GM18870 (cell line): ENCODE measurements at regions not wholly inside any gene's neighbourhood (a gene's known extent, or its start where the extent isn't known, plus 50 kb on each side); places are given as distances from the start of the nearest gene placed in this dataset.
"Not testable (repeated sequence)": the region's sequence is repeated elsewhere in the genome, so short reads cannot be mapped to it uniquely, and the experiment has no call there.

Experiments
- ATAC-seq: cut with Tn5 transposase; IDR thresholded peaks from one replicate; pipeline ENCODE4 v1.9.1; 2021; ENCODE audit warnings: moderate library complexity; ENCODE audit not compliant: unreplicated experiment

DNA sequence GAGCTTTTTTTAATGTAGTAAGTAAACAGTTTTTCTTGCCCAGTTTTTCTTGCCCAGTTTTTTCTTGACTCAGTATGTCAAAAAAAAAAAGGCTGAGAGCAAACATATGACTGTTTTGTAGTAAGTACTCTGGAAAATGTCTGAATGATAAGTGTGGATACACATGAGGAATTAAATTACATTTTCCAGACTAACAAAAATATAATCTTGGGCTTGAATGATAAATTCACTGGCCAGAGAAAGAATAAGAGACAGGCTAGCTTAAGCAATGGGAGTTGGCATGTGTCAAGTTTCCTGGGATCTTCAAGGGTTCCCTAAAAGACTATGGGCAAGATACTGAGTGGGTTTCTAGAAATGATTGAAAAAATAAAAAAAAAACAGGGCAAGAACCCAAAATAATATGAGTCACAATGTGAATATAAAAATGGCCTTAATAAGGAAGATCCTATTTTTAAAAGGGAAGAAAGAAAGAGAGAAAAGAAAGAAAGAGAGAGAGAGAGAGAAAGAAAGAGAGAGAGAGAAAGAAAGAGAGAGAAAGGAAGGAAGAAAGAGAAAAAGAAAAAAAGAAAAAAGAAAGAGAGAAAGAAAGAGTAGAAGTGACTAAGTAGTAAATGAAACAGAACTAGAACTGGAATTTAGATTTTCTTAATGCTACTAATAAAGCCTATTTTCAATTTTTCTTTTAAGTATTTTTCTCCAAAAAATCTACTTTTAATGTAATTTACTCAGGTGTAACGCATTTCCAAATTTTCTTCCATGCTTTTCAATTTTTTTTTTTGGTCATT is 60.2 kb downstream of the TFPI2 start:
- no peak for ATAC-seq

DNA sequence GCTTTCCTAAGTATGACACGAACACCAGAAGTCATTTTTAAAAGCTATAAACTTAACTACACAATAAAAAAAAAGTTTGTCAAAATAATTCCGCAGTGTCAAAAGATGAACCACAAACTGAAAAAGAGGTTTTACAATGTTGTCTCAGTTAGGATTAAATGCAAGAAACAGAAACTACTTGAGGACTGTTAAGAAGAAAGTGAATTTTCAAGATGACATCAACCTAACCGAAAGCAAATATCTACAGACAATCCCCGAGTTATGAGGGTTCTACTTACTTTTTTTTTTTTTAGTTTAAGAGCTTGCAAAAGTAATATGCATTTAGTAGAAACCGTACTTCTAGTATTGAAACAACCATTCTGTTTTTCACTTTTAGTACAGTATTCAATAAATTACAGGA is 62.3 kb downstream of the TFPI2 start:
- peak; percentile 76 for ATAC-seq

DNA sequence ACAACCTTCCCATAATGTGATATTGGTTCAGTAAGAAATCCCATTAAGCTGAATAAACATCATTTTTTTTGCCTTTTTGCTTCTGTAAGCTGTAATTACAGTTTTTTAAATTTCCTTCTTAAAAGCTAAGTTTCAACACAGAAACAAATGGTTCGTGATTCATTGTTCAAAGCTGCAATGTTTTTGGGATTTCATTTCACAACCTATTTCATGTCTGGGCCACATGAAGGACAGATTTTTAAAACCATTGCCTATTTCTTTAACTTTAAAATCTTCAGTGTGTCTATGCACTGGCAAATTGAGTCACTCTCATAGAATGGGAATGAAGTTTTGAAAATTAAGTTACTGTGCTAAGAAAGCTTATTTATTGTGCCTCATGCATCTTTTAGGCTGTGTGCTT is 66.9 kb downstream of the TFPI2 start:
- ATAC-seq: no peak

DNA sequence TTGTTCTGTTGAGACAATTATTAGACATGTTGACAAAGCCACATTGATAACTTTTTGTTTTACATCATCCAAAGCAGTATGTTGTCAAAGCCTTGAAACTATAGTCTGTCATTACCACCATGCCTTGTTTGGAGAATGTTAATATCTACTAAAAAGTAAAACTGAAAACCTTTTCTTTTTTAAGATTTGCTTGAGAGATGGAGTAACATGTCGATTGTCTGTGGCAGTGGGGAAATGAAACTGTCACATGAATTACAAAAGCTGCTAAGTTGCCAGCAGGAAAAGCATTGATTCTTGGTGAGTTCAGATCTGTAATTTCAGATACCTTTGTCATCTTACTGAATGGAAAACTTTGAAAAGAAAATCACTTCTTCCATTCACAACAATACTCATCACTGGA is 69.1 kb downstream of the TFPI2 start:
- ATAC-seq: no peak

DNA sequence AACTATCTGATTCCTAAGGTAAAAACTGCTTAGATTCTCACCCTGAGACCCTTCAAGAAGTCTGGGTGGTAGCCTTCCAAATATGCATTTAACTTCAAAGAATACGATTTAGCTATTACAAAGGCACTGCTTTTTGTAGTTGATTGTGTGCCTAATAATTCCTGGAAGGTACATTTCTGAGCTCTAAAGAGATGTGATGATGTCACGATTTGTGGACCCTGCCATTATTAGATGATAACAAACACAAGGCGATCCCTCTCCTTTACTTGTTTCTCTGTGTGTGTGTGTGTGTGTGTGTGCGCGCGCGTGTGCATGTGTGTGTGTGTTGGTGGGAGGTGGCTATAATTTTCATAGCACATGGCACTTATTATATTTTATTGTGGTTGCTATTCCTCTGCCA is 70.9 kb downstream of the TFPI2 start:
- ATAC-seq: no peak

DNA sequence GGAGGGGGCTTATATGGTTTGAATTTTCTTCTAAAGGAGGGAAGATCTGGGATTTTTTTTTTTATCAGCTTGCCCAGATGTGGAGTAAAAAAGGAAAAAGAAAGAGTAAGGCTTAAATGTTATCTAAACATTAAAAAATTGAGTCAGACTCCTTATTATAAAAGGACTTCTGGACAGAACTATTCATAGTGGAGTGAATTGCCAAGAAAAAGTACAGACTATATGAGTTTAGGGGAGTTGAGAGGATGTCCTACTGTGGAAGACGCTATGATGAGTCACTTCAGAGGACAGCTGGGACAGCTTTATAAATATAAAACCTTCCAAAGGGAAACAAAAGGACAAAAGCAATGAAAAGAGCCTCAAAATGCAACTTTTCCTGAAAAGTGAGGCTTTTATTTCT is 73.0 kb downstream of the TFPI2 start:
- no peak for ATAC-seq

DNA sequence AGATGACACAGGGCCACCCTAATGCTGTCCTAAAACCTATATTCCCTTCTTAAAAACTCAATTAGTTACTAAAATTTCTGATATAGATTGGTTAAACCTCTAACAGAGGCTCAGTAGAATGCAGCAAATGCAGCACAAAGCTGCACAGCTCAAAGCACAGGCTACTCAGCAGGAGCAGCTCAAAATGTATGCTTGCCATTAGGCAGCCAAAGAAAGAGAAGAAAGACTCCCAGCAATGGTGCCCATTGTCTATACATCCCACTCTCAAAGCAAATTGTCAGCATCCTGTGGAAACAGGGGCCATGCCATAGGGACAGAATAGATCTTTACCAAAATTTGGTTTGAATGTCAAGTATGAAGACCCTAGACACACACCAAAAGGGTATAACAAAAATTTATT is 73.5 kb downstream of the TFPI2 start:
- ATAC-seq: no peak

DNA sequence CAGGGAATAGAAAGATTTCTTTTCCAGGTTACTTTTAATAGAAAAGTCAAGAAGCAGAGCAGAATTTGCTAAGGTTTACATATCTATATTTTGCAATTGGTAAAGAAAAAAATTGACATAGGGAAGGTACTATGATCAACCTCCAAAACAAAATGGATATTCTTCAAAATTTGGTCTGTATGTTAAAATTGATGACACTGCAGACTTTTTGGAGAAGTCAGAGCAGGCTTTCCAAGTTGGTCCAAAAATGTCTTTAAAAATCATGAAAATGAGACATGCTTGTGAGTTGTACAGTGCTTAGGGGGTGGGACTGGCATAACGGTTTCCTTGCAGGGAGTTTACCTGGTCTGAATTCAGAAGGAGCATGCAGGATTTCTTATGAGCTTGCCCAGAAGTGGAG is 77.0 kb downstream of the TFPI2 start:
- no peak for ATAC-seq

DNA sequence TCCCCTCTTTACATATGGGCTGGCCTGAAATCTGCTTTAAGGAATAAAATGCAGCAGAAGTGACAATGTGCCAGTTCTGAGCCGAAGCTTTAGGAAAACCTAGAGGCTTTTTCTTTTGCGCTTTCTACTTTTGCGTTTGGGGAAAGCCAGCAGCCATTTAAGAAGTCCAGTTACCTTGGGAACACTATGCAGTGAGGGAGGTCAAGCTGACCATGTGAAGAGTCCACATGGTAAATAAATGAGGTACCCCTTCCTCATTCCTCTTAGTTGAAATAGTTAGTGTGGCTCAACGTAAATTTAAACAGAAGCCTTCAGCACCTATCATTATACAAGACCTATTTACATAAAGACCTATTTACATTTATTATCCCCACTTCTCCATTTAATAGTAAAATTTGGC is 78.5 kb downstream of the TFPI2 start:
- no peak for ATAC-seq

DNA sequence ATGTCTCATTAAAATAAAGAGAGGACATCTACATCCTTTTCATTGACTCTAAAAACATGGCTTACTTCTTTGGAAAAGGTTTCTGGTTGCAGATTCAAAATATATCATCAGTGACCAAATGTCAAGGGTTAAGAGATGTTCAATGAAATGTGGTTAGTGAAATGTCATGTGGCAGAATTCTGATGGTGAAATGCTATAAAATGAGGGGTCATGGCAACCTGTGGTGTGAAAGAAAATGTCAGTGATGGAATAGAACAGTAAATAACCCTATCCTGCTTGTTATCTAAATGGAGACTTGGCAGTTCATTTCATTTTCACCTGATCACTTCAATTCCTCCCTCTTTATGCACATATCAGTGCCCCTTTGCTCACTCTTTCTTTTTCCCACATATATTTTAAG is 79.4 kb downstream of the TFPI2 start:
- ATAC-seq: no peak

DNA sequence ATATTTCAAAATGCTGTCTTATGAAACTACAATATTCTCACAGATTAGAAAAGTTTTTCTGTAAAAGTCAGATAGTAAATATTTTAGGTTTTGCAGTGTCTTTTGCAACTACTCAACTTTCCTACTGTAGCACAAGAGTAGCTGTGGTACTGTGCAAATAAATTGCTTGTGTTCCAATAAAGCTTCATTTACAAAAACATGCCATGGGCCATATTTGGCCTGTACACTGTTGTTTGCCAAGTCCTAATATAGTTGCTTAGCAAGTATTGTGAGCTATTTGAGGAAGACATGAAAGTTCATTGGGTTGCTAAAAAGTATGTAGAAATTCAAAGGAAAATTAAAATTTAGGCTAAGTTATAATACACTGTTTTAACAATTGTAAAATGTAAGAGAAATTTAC is 80.0 kb downstream of the TFPI2 start:
- no peak for ATAC-seq

DNA sequence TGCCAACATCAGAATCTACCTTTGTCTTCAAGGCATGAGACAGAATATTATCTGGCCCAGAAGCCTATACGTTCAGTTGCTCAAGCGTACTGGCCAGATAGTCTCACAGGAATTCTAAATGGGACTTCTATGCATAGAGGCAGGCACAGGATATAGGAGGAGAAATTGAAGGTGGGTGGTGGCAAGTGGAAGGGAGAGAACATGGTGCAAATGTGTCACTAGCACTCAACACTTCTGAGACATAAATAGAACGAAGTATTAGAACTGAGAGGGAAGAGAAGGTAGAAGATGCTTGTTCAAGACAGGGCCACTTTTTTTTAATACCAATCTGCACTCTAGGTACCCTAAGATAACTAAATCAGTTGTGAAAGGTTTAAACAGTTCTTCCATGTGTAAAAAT is 85.8 kb downstream of the TFPI2 start:
- ATAC-seq: no peak

DNA sequence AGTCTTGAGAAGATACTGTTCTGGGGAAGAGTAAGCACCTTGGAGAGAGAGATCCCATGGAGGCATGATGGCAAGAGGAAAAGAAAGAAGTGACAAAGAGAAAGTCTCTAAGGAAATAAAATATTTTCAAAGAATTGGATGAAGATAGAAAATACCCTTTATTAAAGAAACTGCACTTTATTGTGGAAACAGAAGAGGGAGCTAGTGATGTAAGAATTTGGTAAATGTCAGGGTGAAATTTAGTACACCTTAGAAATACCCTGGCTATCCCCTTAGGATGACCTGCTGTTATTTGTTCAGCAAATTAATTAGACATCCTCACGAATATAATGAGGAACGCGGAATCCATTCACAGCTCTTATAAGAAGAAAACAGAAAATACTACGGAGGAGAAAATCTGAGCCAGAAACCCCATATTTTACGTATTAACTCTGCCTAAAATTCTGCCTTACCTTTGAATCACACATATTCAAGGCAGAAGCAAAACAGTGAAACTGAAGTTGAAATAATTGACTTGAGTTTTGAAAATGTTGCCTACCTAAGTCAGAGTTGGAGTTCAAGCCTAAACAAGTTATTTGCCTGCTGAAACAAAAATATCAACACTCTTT is 90.7 kb downstream of the TFPI2 start:
- no peak for ATAC-seq

DNA sequence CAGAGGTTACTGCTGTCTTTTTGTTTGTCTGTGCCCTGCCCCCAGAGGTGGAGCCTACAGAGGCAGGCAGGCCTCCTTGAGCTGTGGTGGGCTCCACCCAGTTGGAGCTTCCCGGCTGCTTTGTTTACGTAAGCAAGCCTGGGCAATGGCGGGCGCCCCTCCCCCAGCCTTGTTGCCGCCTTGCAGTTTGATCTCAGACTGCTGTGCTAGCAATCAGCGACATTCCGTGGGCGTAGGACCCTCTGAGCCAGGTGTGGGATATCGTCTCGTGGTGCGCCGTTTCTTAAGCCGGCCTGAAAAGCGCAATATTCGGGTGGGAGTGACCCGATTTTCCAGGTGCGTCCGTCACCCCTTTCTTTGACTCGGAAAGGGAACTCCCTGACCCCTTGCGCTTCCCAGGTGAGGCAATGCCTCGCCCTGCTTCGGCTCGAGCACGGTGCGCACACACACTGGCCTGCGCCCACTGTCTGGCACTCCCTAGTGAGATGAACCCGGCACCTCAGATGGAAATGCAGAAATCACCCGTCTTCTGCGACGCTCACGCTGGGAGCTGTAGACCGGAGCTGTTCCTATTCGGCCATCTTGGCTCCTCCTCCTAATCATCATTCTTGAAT is 97.4 kb downstream of the TFPI2 start:
- ATAC-seq: not testable (repeated sequence)

DNA sequence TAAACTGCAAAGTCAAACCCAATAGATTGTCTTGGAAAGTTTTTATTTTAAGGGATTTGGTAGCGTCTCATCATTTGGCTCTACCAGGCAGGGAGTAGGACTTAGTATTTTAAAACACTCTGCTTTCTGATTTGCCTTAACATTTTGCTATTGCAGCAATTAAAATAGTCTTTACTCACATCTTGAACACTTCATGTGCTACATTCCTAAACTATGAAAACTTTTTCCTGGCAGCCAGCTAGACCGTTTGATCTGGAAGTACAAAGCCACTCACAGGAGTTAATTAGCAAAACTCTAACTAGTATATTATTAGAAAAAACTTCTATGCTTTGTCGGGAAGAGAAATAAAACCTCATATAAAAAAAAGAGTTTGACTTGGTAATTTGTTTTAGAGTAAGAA is 111.4 kb downstream of the TFPI2 start:
- no peak for ATAC-seq

DNA sequence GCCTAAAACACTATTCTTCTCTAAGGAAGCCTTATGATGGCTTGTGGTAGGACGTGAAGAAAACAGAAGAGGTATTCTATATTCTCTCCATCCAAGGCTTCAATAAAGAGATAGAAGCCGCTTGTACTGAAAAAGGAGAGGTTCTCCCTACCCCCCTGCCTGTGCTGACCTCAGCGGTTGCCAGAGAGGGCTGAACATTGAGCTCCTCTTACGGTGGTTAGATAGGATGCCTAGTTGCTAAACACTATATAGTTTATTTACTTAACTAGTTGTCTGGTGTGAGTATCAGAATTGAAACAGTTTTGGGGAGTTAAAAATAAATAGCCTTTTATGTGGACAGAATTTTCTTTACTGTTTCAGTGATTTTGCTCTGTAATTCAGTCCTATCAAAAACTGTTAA is 112.2 kb downstream of the TFPI2 start:
- no peak for ATAC-seq

DNA sequence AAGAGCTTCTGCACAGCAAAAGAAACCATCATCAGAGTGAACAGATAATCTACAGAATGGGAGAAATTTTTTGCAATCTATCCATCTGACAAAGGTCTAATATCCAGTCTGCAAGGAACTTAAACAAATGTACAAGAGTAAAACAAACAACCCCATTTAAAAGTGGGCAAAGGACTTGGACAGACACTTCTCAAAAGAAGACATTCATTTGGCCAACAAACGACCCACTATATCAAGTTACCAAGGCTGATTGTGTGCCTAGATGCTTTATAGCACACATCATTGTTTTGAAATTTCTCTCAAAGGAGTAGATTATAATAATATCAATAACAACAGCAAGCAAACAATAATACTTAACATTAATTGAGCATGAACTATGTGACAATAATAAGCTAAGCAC is 117.1 kb downstream of the TFPI2 start:
- no peak for ATAC-seq

DNA sequence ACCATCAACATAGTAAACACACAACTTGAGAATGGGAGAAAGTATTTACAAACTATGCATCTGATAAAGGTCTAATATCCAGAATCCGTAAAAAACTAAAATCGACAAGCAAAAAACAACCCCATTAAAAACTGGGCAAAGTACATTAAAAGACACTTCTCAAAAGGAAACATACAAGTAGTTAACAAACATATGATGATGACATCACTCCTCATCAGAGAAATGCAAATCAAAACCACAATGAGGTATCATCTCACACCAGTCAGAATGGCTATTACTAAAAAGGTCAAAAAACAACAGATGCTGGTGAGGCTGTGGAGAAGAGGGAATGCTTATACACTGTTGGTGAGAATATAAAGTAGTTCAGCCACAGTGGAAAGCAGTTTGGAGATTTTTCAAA is 125.1 kb downstream of the TFPI2 start:
- peak; percentile 57 for ATAC-seq

DNA sequence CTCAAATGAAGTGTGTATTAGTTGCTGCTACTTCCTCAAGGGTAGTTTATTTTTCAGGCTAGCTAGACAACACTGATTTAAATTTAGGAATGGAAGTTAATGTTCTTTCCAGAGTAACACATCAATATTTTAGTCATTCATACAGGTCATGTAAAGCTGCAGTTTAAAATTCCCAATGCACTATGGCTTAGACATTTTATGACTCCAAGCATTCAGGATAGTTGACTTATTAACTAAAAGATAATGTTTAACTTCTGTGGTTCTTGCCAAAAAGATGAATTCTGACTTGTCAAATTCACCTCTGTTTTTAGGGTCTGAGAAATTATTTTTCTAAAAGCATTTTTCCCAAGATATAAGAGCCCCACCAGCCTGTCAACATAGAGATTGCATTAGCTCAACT is 131.9 kb downstream of the TFPI2 start:
- no peak for ATAC-seq

DNA sequence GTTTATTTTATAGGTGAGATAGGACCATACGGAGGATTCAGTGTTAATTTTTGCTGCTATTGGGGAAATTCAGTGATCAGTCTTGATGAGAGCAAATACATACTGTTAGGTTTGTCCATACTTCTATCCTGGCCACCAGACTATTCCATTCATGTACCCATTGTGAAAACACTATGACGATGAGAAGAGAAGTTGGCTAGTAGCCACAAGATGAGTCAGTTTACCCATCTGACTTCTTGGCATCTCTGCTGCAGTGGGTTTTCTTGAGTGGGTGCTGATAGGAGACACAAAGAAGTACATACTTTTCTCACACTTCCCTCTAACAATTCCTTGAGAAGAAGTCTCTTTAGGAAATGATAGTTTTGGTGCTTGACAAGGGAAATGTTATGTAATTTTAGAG is 133.1 kb downstream of the TFPI2 start:
- ATAC-seq: no peak

DNA sequence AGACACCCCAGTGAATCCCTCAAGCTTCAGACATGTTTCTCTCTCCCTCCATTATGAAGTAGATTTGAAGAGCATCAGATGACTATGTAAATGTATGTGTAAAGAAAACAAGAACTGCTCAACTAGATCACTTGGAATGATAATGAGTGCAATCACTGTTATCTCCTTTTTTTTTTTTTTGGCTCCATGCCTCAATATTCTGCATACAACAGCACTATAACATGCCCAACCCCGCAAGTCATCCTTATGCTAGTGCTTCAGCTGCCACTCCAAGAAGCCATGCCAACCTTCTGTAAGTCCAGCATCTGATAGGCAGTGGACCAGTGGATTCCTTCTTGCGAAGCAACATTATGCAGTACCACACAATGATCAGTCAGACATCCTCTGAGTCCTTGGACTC is 133.7 kb downstream of the TFPI2 start:
- no peak for ATAC-seq

DNA sequence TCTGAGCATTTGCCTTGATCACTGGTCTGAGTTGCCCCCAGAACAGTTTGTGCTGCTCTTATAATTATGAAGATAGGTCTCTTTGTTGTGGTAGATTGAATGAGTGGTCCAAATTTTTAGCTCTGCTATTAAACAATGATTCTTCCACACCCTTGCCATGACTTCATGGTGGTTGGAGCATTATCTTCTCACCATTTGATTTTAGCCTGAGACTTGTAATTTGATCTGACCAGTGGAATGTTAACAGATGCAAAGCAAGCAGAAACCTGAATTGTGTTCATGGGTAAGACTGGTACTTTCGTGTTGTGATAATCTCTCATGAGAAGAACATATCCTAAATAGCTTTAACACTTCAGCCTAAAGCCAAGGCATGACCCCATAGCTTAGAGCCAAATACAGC is 139.1 kb downstream of the TFPI2 start:
- ATAC-seq: no peak

DNA sequence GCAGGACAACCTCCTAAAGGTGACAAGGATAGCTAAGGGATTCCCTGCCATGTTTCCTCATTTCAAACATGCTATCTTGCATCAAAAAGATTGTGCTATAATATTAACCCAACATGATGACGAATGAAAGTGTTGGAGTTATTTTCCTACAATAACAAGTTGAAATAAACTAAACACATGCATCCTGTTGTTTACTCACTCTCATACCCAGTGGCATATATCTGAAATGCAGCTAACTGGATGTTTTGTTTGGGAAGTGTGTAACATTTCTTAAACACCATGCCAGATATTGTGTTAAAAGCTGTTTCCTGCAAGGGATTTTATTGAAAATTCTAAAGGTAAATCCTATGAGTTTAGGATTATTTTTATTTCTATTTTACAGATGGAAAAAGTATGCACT is 139.6 kb downstream of the TFPI2 start:
- ATAC-seq: no peak
